ENCODE measurements at regions not wholly inside any gene's neighbourhood (a gene's known extent, or its start where the extent isn't known, plus 50 kb on each side); places are given as distances from the start of the nearest gene placed in this dataset.
"Not testable (repeated sequence)": the region's sequence is repeated elsewhere in the genome, so short reads cannot be mapped to it uniquely, and the experiment has no call there.

- TF ChIP-seq CTCF (IDR thresholded peaks at IDR 0.05; ENCODE audit: low read length, missing control alignments) = peak; percentile 30
- H3K4me3 ChIP-seq (replicated peaks; ENCODE audit: low read depth, low read length) = not testable (repeated sequence)
- DNase-seq (ENCODE audit: low read depth) = peak; percentile 2
Measured at GRCh38 chr12:8373744-8374143, 82.0 kb upstream of the CLEC6A start.

- H3K4me3 ChIP-seq (replicated peaks; ENCODE audit: low read depth, low read length); DNase-seq (ENCODE audit: low read depth): not testable (repeated sequence)
Measured at GRCh38 chr12:8375122-8375521, 80.6 kb upstream of the CLEC6A start.

- not testable (repeated sequence) for DNase-seq (ENCODE audit: low read depth); H3K4me3 ChIP-seq (replicated peaks; ENCODE audit: low read depth, low read length)
Measured at GRCh38 chr12:8377756-8378155, 78.0 kb upstream of the CLEC6A start.

GRCh38 chr12:8382556-8382955 lies 73.2 kb upstream of the CLEC6A start:
- not testable (repeated sequence) for DNase-seq (ENCODE audit: low read depth); H3K4me3 ChIP-seq (replicated peaks; ENCODE audit: low read depth, low read length)

- not testable (repeated sequence) for DNase-seq (ENCODE audit: low read depth); H3K4me3 ChIP-seq (replicated peaks; ENCODE audit: low read depth, low read length)
Measured at GRCh38 chr12:8384686-8385085, 71.1 kb upstream of the CLEC6A start.

GRCh38 chr12:8385431-8385830 lies 70.3 kb upstream of the CLEC6A start:
- not testable (repeated sequence) for DNase-seq (ENCODE audit: low read depth); H3K4me3 ChIP-seq (replicated peaks; ENCODE audit: low read depth, low read length)

GRCh38 chr12:8386661-8387060 lies 69.1 kb upstream of the CLEC6A start:
- not testable (repeated sequence) for DNase-seq (ENCODE audit: low read depth)

GRCh38 chr12:8389296-8389695 lies 66.5 kb upstream of the CLEC6A start:
- H3K4me3 ChIP-seq (replicated peaks; ENCODE audit: low read depth, low read length); DNase-seq (ENCODE audit: low read depth): not testable (repeated sequence)

More at GRCh38 chr12:8386661-8387060, 69.1 kb upstream of the CLEC6A start:
- H3K4me3 ChIP-seq (replicated peaks; ENCODE audit: low read depth, low read length) = not testable (repeated sequence)

- peak; percentile 44 for DNase-seq (ENCODE audit: low read depth)
- peak overlapping the region; percentile 40 for H3K4me3 ChIP-seq (replicated peaks; ENCODE audit: low read depth, low read length)
- peak; percentile 38 for TF ChIP-seq CTCF (IDR thresholded peaks at IDR 0.05; ENCODE audit: low read length, missing control alignments)
Measured at GRCh38 chr12:8390001-8390777, 65.6 kb upstream of the CLEC6A start.

- peak; percentile 9 for TF ChIP-seq CTCF (IDR thresholded peaks at IDR 0.05; ENCODE audit: low read length, missing control alignments)
- peak; percentile 32 for DNase-seq (ENCODE audit: low read depth)
- peak overlapping the region; percentile 38 for H3K4me3 ChIP-seq (replicated peaks; ENCODE audit: low read depth, low read length)
Measured at GRCh38 chr12:8396225-8397071, 59.3 kb upstream of the CLEC6A start.

- H3K4me3 ChIP-seq (replicated peaks; ENCODE audit: low read depth, low read length); DNase-seq (ENCODE audit: low read depth): not testable (repeated sequence)
Measured at GRCh38 chr12:8397378-8397777, 58.4 kb upstream of the CLEC6A start.

- DNase-seq (ENCODE audit: low read depth); H3K4me3 ChIP-seq (replicated peaks; ENCODE audit: low read depth, low read length): not testable (repeated sequence)
Measured at GRCh38 chr12:8399496-8400034, 56.2 kb upstream of the CLEC6A start.

- not testable (repeated sequence) for H3K4me3 ChIP-seq (replicated peaks; ENCODE audit: low read depth, low read length); DNase-seq (ENCODE audit: low read depth)
Measured at GRCh38 chr12:8403834-8404233, 51.9 kb upstream of the CLEC6A start.

- DNase-seq (ENCODE audit: low read depth); H3K4me3 ChIP-seq (replicated peaks; ENCODE audit: low read depth, low read length): not testable (repeated sequence)
Measured at GRCh38 chr12:8404341-8404740, 51.4 kb upstream of the CLEC6A start.
